ENCODE measurements at regions not wholly inside any gene's neighbourhood (a gene's known extent, or its start where the extent isn't known, plus 50 kb on each side); places are given as distances from the start of the nearest gene placed in this dataset.

GRCh38 chr4:156146571-156146970 lies 192.9 kb upstream of the CTSO start:
- Histone ChIP-seq H3K27me3 (no peaks in the 10 kb centered on the region), H3K36me3 (replicated peaks in 1 of 2; ENCODE audit: insufficient read depth in 1 of 2, low read depth in 2 of 2) (no peaks in the 10 kb centered on the region), H3K4me1 (no peaks in the 10 kb centered on the region), H3K9me3 (no peaks in the 10 kb centered on the region), H3K27ac (no peak overlapping the region), H3K4me3 (no peak overlapping the region)
- intact Hi-C loops (cut with DNase I): no loop called here
- TF ChIP-seq POLR2A (IDR thresholded peaks at IDR 0.05) (no peak), CTCF (IDR thresholded peaks at IDR 0.05) (no peak)
- ATAC-seq (no peak), DNase-seq (no peak)
- 56 to 61% methylated on average over 2 of the region's 2 CpGs for WGBS, 2 donors

GRCh38 chr4:156144961-156145360 lies 191.3 kb upstream of the CTSO start:
- intact Hi-C loops (cut with DNase I): no loop called here
- 61 to 63% methylated on average over 3 of the region's 3 CpGs for whole genome bisulfite sequencing, 2 donors
- DNase-seq (no peak), ATAC-seq (no peak)
- Histone ChIP-seq H3K4me1 (no peaks in the 10 kb centered on the region), H3K27ac (no peak overlapping the region), H3K9me3 (no peaks in the 10 kb centered on the region), H3K36me3 (replicated peaks in 1 of 2; ENCODE audit: insufficient read depth in 1 of 2, low read depth in 2 of 2) (no peaks in the 10 kb centered on the region), H3K4me3 (no peak overlapping the region), H3K27me3 (no peaks in the 10 kb centered on the region)
- no peak for TF ChIP-seq POLR2A (IDR thresholded peaks at IDR 0.05)
- TF ChIP-seq CTCF (IDR thresholded peaks at IDR 0.05): no peak

GRCh38 chr4:156138781-156139280 lies 185.2 kb upstream of the CTSO start:
- ATAC-seq: no peak
- 73 to 79% methylated on average over 9 of the region's 9 CpGs for WGBS, 2 donors

GRCh38 chr4:156137679-156138473 lies 184.2 kb upstream of the CTSO start:
- TF ChIP-seq POLR2A (IDR thresholded peaks at IDR 0.05): no peak
- no peak for TF ChIP-seq CTCF (IDR thresholded peaks at IDR 0.05)
- intact Hi-C loops (cut with DNase I): no loop called here
- H3K9me3 ChIP-seq: no peaks in the 10 kb centered on the region
- no peak for DNase-seq
- H3K4me1 ChIP-seq: no peaks in the 10 kb centered on the region
- no peaks in the 10 kb centered on the region for H3K36me3 ChIP-seq (replicated peaks in 1 of 2; ENCODE audit: insufficient read depth in 1 of 2, low read depth in 2 of 2)
- ATAC-seq: no peak
- WGBS, 2 donors: 49 to 68% methylated on average over 9 of the region's 9 CpGs
- H3K27ac ChIP-seq: no peak overlapping the region
- H3K27me3 ChIP-seq: no peaks in the 10 kb centered on the region
- H3K4me3 ChIP-seq: no peak overlapping the region

More at GRCh38 chr4:156138781-156139280, 185.2 kb upstream of the CTSO start:
- TF ChIP-seq CTCF (IDR thresholded peaks at IDR 0.05) (no peak), POLR2A (IDR thresholded peaks at IDR 0.05) (no peak)
- no peak overlapping the region for H3K27ac ChIP-seq
- no peaks in the 10 kb centered on the region for H3K27me3 ChIP-seq
- H3K4me3 ChIP-seq: no peak overlapping the region
- no peak for DNase-seq
- no peaks in the 10 kb centered on the region for H3K9me3 ChIP-seq
- intact Hi-C loops (cut with DNase I): no loop called here
- no peaks in the 10 kb centered on the region for H3K36me3 ChIP-seq (replicated peaks in 1 of 2; ENCODE audit: insufficient read depth in 1 of 2, low read depth in 2 of 2)
- H3K4me1 ChIP-seq: no peaks in the 10 kb centered on the region

GRCh38 chr4:156132196-156132595 lies 178.5 kb upstream of the CTSO start:
- Histone ChIP-seq H3K27me3 (no peaks in the 10 kb centered on the region), H3K9me3 (no peaks in the 10 kb centered on the region), H3K4me1 (no peaks in the 10 kb centered on the region), H3K36me3 (replicated peaks in 1 of 2; ENCODE audit: insufficient read depth in 1 of 2, low read depth in 2 of 2) (no peaks in the 10 kb centered on the region), H3K4me3 (no peak overlapping the region), H3K27ac (no peak overlapping the region)
- intact Hi-C loops (cut with DNase I): no loop called here
- DNase-seq (no peak), ATAC-seq (no peak)
- 56 to 75% methylated on average over 2 of the region's 2 CpGs for WGBS, 2 donors
- no peak for TF ChIP-seq POLR2A (IDR thresholded peaks at IDR 0.05)

Data from body of pancreas (tissue), 4 donors.